Caki2 (cell line): ENCODE measurements at regions not wholly inside any gene's neighbourhood (a gene's known extent, or its start where the extent isn't known, plus 50 kb on each side); places are given as distances from the start of the nearest gene placed in this dataset.

Experiments
- DNase-seq: peaks from one replicate; pipeline ENCODE4 v3.0.0-alpha.2; 2015; ENCODE audit warnings: low read depth
- in situ Hi-C: cut with HindIII; loops from 2 replicates; pipeline ENCODE4 v1.10.0; 2016; ENCODE audit warnings: low sequenced_read_pairs, low pct_unique_long_range_greater_than_20kb, mixed read lengths

- no peak for DNase-seq
- in situ Hi-C loops = no loop called here
These were observed 231.2 kb upstream of the ZFP64 start for GRCh38 chr20:52422574-52423336.

GRCh38 chr20:52420805-52421204, 229.2 kb upstream of the ZFP64 start:
- in situ Hi-C loops = no loop called here

GRCh38 chr20:52419205-52419604, 227.6 kb upstream of the ZFP64 start:
- in situ Hi-C loops = no loop called here
- DNase-seq = no peak

More at GRCh38 chr20:52420805-52421204, 229.2 kb upstream of the ZFP64 start:
- DNase-seq = no peak

GRCh38 chr20:52416953-52417352, 225.4 kb upstream of the ZFP64 start:
- in situ Hi-C loops = no loop called here
- no peak for DNase-seq

- DNase-seq = no peak
- in situ Hi-C loops = no loop called here
These were observed 220.0 kb upstream of the ZFP64 start for GRCh38 chr20:52411611-52412010.

- no peak for DNase-seq
- in situ Hi-C loops = no loop called here
These were observed 219.2 kb upstream of the ZFP64 start for GRCh38 chr20:52410731-52411234.

- no peak for DNase-seq
These were observed 218.6 kb upstream of the ZFP64 start for GRCh38 chr20:52410182-52410647.

GRCh38 chr20:52405986-52406385, 214.4 kb upstream of the ZFP64 start:
- in situ Hi-C loops = no loop called here
- DNase-seq = no peak

More at GRCh38 chr20:52410182-52410647, 218.6 kb upstream of the ZFP64 start:
- in situ Hi-C loops = no loop called here

GRCh38 chr20:52405417-52405816, 213.8 kb upstream of the ZFP64 start:
- DNase-seq = no peak
- in situ Hi-C loops = no loop called here

- in situ Hi-C loops = no loop called here
- no peak for DNase-seq
These were observed 213.1 kb upstream of the ZFP64 start for GRCh38 chr20:52404671-52405070.

- DNase-seq = no peak
- in situ Hi-C loops = no loop called here
These were observed 211.4 kb upstream of the ZFP64 start for GRCh38 chr20:52402950-52403349.

GRCh38 chr20:52402514-52402913, 210.9 kb upstream of the ZFP64 start:
- DNase-seq = no peak
- in situ Hi-C loops = no loop called here

GRCh38 chr20:52401431-52401830, 209.9 kb upstream of the ZFP64 start:
- DNase-seq = no peak
- in situ Hi-C loops = no loop called here

- DNase-seq = no peak
- in situ Hi-C loops = no loop called here
These were observed 207.8 kb upstream of the ZFP64 start for GRCh38 chr20:52399352-52399751.

- DNase-seq = no peak
- in situ Hi-C loops = no loop called here
These were observed 198.0 kb upstream of the ZFP64 start for GRCh38 chr20:52389606-52390005.

- in situ Hi-C loops = no loop called here
- DNase-seq = no peak
These were observed 192.5 kb upstream of the ZFP64 start for GRCh38 chr20:52383995-52384621.

GRCh38 chr20:52382933-52383332, 191.4 kb upstream of the ZFP64 start:
- in situ Hi-C loops = no loop called here
- DNase-seq = no peak

GRCh38 chr20:52379723-52380336, 188.3 kb upstream of the ZFP64 start:
- peak; percentile 20 for DNase-seq
- in situ Hi-C loops = no loop called here

GRCh38 chr20:52372169-52372568, 180.6 kb upstream of the ZFP64 start:
- DNase-seq = no peak
- in situ Hi-C loops = no loop called here
